ENCODE measurements at regions not wholly inside any gene's neighbourhood (a gene's known extent, or its start where the extent isn't known, plus 50 kb on each side); places are given as distances from the start of the nearest gene placed in this dataset.
"Not testable (repeated sequence)": the region's sequence is repeated elsewhere in the genome, so short reads cannot be mapped to it uniquely, and the experiment has no call there.

GRCh38 chr5:38789777-38790176, 56.0 kb upstream of the OSMR start:
- Histone ChIP-seq H3K4me3 (no peak overlapping the region), H3K27ac (replicated peaks in 1 of 4) (no peak overlapping the region), H3K27me3 (no peaks in the 10 kb centered on the region), H3K36me3 (no peaks in the 10 kb centered on the region), H3K9me3 (no peaks in the 10 kb centered on the region), H3K4me1 (peaks cover 0 to 3% (median under 1%) of the 10 kb centered on the region in 4 donors)
- intact Hi-C loops (cut with DNase I) = no loop called here
- DNase-seq (ENCODE audit: extremely low spot score) = no peak
- WGBS = 90% methylated on average over 2 of the region's 2 CpGs
- TF ChIP-seq POLR2AphosphoS5 (IDR thresholded peaks at IDR 0.05) (no peak), EP300 (IDR thresholded peaks at IDR 0.05) (no peak), CTCF (IDR thresholded peaks at IDR 0.05) (no peak), POLR2A (IDR thresholded peaks at IDR 0.05; ENCODE audit: low read depth) (no peak)

GRCh38 chr5:38790268-38790667, 55.5 kb upstream of the OSMR start:
- intact Hi-C loops (cut with DNase I) = no loop called here
- no peak for TF ChIP-seq CTCF (IDR thresholded peaks at IDR 0.05)
- no peak for TF ChIP-seq POLR2A (IDR thresholded peaks at IDR 0.05; ENCODE audit: low read depth)
- TF ChIP-seq POLR2AphosphoS5 (IDR thresholded peaks at IDR 0.05) = no peak
- no peak for TF ChIP-seq EP300 (IDR thresholded peaks at IDR 0.05)
- WGBS = 100% methylated on average over 1 of the region's 1 CpG
- no peak for DNase-seq (ENCODE audit: extremely low spot score)
- no peaks in the 10 kb centered on the region for H3K27me3 ChIP-seq
- H3K9me3 ChIP-seq = no peaks in the 10 kb centered on the region
- no peak overlapping the region for H3K4me3 ChIP-seq
- no peak overlapping the region for H3K27ac ChIP-seq (replicated peaks in 1 of 4)
- no peaks in the 10 kb centered on the region for H3K36me3 ChIP-seq
- H3K4me1 ChIP-seq = peaks cover 1 to 8% (median 5%) of the 10 kb centered on the region in 4 donors

DNA sequence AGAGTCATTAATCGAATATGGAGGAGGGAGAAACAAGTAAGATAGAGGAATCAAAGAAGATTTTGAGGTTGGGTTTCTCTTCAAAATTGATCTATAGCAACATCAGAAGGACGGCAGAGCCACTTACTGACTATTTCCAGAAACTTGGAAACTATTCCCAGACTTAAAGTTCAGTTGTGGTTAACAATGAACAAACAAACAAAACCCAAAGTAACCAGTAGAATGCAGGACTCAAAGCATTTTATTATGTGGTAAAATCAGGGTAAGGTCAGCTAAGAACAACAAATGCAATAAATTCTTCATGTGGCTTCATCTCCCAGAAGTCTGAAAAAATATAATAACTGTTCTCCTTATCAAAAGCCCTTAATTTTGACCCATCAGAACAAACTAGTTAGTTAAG, 54.9 kb upstream of the OSMR start:
- no peaks in the 10 kb centered on the region for H3K27me3 ChIP-seq
- no peak for DNase-seq (ENCODE audit: extremely low spot score)
- no peak overlapping the region for H3K4me3 ChIP-seq
- H3K9me3 ChIP-seq = no peaks in the 10 kb centered on the region
- 84% methylated on average over 2 of the region's 2 CpGs for WGBS
- peaks cover 7 to 14% (median 12%) of the 10 kb centered on the region in 4 donors for H3K4me1 ChIP-seq
- intact Hi-C loops (cut with DNase I) = no loop called here
- TF ChIP-seq POLR2A (IDR thresholded peaks at IDR 0.05; ENCODE audit: low read depth) (no peak), CTCF (IDR thresholded peaks at IDR 0.05) (no peak), POLR2AphosphoS5 (IDR thresholded peaks at IDR 0.05) (no peak), EP300 (IDR thresholded peaks at IDR 0.05) (no peak)
- no peak overlapping the region for H3K27ac ChIP-seq (replicated peaks in 1 of 4)
- no peaks in the 10 kb centered on the region for H3K36me3 ChIP-seq

DNA sequence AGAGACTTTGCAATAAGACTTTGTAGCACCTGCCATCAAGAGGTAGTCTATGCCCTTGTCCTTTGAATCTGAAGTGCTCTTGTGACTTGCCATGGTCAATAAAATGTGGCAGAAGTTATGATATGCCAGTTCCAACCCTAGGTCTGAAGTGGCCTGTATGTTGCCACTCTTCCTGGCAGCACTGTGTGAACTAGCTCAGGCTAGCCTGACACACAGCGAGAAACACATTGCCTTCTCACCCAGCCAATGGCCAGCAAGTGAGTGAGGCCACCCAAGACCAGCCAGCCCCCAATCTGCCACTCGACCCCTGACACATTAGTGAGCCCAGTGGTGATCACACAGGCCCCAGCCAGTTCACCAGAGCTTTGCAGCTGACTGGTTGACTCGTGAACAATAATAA, 52.7 kb upstream of the OSMR start:
- Histone ChIP-seq H3K36me3 (no peaks in the 10 kb centered on the region), H3K9me3 (no peaks in the 10 kb centered on the region), H3K4me1 (peaks cover 16 to 34% (median 31%) of the 10 kb centered on the region in 4 donors), H3K27ac (replicated peaks in 1 of 4) (no peak overlapping the region), H3K4me3 (no peak overlapping the region), H3K27me3 (no peaks in the 10 kb centered on the region)
- intact Hi-C loops (cut with DNase I) = no loop called here
- TF ChIP-seq CTCF (IDR thresholded peaks at IDR 0.05) = no peak
- no peak for TF ChIP-seq POLR2A (IDR thresholded peaks at IDR 0.05; ENCODE audit: low read depth)
- no peak for TF ChIP-seq EP300 (IDR thresholded peaks at IDR 0.05)
- TF ChIP-seq POLR2AphosphoS5 (IDR thresholded peaks at IDR 0.05) = no peak
- WGBS = no CpG with 5 or more reads among the region's 3 CpGs
- DNase-seq (ENCODE audit: extremely low spot score) = no peak

DNA sequence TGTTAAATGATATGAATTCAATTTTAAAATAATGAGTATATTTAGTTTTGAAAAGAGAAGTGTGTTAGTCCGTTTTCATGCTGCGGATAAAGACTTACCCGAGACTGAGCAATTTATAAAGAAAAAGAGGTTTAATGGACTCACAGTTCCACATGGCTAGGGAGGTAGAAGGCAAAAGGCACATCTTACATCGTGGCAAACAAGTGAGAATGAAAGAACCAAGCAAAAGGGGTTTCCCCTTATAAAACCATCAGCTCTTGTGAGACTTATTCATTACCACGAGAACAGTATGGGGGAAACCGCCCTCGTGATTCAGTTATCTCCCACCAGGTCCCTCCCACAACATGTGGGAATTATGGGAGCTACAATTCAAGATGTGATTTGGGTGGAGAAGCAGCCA, 51.8 kb upstream of the OSMR start:
- 88% methylated on average over 7 of the region's 7 CpGs for whole genome bisulfite sequencing
- H3K27me3 ChIP-seq; H3K36me3 ChIP-seq; H3K9me3 ChIP-seq; intact Hi-C loops (cut with DNase I); DNase-seq (ENCODE audit: extremely low spot score); H3K4me3 ChIP-seq; H3K27ac ChIP-seq (replicated peaks in 1 of 4): not testable (repeated sequence)
- peaks cover 16 to 36% (median 31%) of the 10 kb centered on the region in 4 donors for H3K4me1 ChIP-seq

Data from esophagus muscularis mucosa (tissue), 4 donors.